NT2/D1 (cell line): ENCODE measurements at regions not wholly inside any gene's neighbourhood (a gene's known extent, or its start where the extent isn't known, plus 50 kb on each side); places are given as distances from the start of the nearest gene placed in this dataset.

ENCODE experiments used
- SUZ12 ChIP-seq: IDR thresholded peaks from 2 replicates; pipeline ENCODE4 v1.6.1; 2011; ENCODE audit not compliant: insufficient read length, insufficient read depth; ENCODE audit errors: extremely low read depth
- YY1 ChIP-seq: IDR thresholded peaks from 2 replicates; pipeline ENCODE4 v1.6.1; 2011; ENCODE audit not compliant: insufficient read length, insufficient read depth
- ZNF274 ChIP-seq: IDR thresholded peaks from 2 replicates; pipeline ENCODE4 v1.6.1; 2011; ENCODE audit warnings: mild to moderate bottlenecking, low read depth, low read length

GRCh38 chr3:48067271-48067670, 51.1 kb upstream of the MAP4 start:
- TF ChIP-seq ZNF274 (no peak), SUZ12 (no peak), YY1 (no peak)
